Caco-2 (cell line): ENCODE measurements at regions not wholly inside any gene's neighbourhood (a gene's known extent, or its start where the extent isn't known, plus 50 kb on each side); places are given as distances from the start of the nearest gene placed in this dataset.

Experiments used
- BruUV-seq: library from RNA; stranded (reverse); fragments of 400-500 nt; replicated peaks from 2 replicates; lab custom pipeline; 2021; lab: Mats Ljungman, UMichigan
- CTCF ChIA-PET: fragments of 300-600 bp; sonication (Branson Sonifier 250); formaldehyde crosslinking; loops from one replicate; lab custom pipeline; 2022; ENCODE audit warnings: antibody characterized with exemption; lab: Charles Lee
- POLR2A ChIA-PET: fragments of 300-600 bp; sonication (Branson Sonifier 250); formaldehyde crosslinking; loops from one replicate; lab custom pipeline; 2022; ENCODE audit warnings: antibody characterized with exemption; lab: Charles Lee
- DNase-seq, 2 experiments: peaks; one replicate each; pipeline versions ENCODE4 v3.0.0 to v3.0.0-alpha.2; 2020 to 2022
- H3K27me3 ChIP-seq: replicated peaks from 2 replicates; pipeline ENCODE4 v1.6.0; 2011; ENCODE audit warnings: low read length; ENCODE audit not compliant: control insufficient read depth, insufficient read depth
- H3K36me3 ChIP-seq: 2 replicates; pipeline ENCODE4 v1.5.1; 2011; ENCODE audit warnings: low read length; ENCODE audit not compliant: control insufficient read depth, insufficient read depth
- H3K4me1 ChIP-seq: fragments of 250-450 bp; sonication (Bioruptor Pico); 2 replicates; pipeline ENCODE4 v1.5.1; 2020; ENCODE audit warnings: mild to moderate bottlenecking
- H3K4me3 ChIP-seq: 2 replicates; pipeline ENCODE4 v1.5.1; 2011; ENCODE audit warnings: low read depth, mild to moderate bottlenecking, control low read depth, low read length
- H3K9me3 ChIP-seq: fragments of 250-450 bp; sonication (Bioruptor Pico); 2 replicates; pipeline ENCODE4 v1.5.1; 2020; ENCODE audit warnings: mild to moderate bottlenecking, moderate library complexity
- H3K27ac Mint-ChIP-seq: one replicate; pipeline ENCODE4 v1.8.0; 2022; ENCODE audit warnings: mixed read lengths; ENCODE audit not compliant: unreplicated experiment
- H3K27me3 Mint-ChIP-seq: one replicate; pipeline ENCODE4 v1.8.0; 2022; ENCODE audit warnings: mixed read lengths; ENCODE audit not compliant: insufficient read depth, unreplicated experiment
- H3K36me3 Mint-ChIP-seq: one replicate; pipeline ENCODE4 v1.8.0; 2022; ENCODE audit warnings: mild to moderate bottlenecking, mixed read lengths; ENCODE audit not compliant: insufficient read depth, unreplicated experiment
- H3K4me1 Mint-ChIP-seq: one replicate; pipeline ENCODE4 v1.8.0; 2022; ENCODE audit warnings: low read depth, mixed read lengths; ENCODE audit not compliant: unreplicated experiment
- H3K4me3 Mint-ChIP-seq: one replicate; pipeline ENCODE4 v1.8.0; 2022; ENCODE audit warnings: mild to moderate bottlenecking, moderate library complexity, mixed read lengths; ENCODE audit not compliant: unreplicated experiment
- H3K9me3 Mint-ChIP-seq: one replicate; pipeline ENCODE4 v1.8.0; 2022; ENCODE audit warnings: mixed read lengths; ENCODE audit not compliant: unreplicated experiment
- intact Hi-C: fragments of 100-400 bp; cut with micrococcal nuclease; formaldehyde crosslinking; loops from one replicate; pipeline ENCODE4 v1.10.0; 2022; ENCODE audit not compliant: unreplicated experiment
- TF ChIP-seq, protein P1 (sequence below), 2 experiments: fragments of 200-600 bp in 1 of 2; IDR thresholded peaks; 1 replicate in 1 of 2; 2 replicates in 1 of 2; pipeline versions ENCODE4 v1.5.1 to v1.8.0; 2011 to 2022; ENCODE audit warnings: antibody characterized with exemption in 1 of 2, control low read depth in 1 of 2, inconsistent platforms in 1 of 2, low read depth in 1 of 2, low read length in 1 of 2, mild to moderate bottlenecking in 1 of 2, moderate library complexity in 1 of 2; ENCODE audit not compliant: insufficient read depth in 1 of 2, severe bottlenecking in 1 of 2, unreplicated experiment in 1 of 2

DNA sequence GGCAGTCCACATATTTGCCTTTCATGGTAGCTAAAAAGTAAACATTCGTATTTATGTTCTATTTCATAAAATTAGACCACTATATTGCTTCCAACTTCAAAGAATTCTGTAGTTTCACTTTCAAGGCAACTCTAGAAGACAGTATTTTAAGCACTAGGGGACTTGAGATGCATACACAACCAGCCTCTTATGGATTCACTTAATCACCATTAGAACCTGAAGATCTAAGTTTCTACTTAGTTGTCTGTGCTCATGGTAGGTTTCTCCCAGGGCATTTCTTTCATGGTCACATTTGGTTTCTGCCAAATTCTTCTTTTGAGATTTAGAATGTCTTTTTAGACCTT, 209.9 kb upstream of the HCCS start:
- ChIA-PET POLR2A (no interaction called here), CTCF (no interaction called here)
- H3K27ac Mint-ChIP-seq: peak overlapping the region; percentile 59
- no peak overlapping the region for H3K4me3 Mint-ChIP-seq
- DNase-seq: no peak
- no peak overlapping the region for H3K4me3 ChIP-seq
- TF ChIP-seq, protein P1, sequence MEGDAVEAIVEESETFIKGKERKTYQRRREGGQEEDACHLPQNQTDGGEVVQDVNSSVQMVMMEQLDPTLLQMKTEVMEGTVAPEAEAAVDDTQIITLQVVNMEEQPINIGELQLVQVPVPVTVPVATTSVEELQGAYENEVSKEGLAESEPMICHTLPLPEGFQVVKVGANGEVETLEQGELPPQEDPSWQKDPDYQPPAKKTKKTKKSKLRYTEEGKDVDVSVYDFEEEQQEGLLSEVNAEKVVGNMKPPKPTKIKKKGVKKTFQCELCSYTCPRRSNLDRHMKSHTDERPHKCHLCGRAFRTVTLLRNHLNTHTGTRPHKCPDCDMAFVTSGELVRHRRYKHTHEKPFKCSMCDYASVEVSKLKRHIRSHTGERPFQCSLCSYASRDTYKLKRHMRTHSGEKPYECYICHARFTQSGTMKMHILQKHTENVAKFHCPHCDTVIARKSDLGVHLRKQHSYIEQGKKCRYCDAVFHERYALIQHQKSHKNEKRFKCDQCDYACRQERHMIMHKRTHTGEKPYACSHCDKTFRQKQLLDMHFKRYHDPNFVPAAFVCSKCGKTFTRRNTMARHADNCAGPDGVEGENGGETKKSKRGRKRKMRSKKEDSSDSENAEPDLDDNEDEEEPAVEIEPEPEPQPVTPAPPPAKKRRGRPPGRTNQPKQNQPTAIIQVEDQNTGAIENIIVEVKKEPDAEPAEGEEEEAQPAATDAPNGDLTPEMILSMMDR (IDR thresholded peaks at IDR 0.05; ENCODE audit: insufficient read depth in 1 of 2, low read depth in 1 of 2, low read length in 1 of 2, severe bottlenecking in 1 of 2, unreplicated experiment in 1 of 2): no peak
- H3K4me1 Mint-ChIP-seq: peaks cover 11% of the 10 kb centered on the region
- H3K9me3 ChIP-seq: no peaks in the 10 kb centered on the region
- H3K4me1 ChIP-seq: peaks cover 20% of the 10 kb centered on the region
- no peaks in the 10 kb centered on the region for H3K27me3 ChIP-seq
- intact Hi-C loops: loop anchor here (2.0 to 10.0 kb wide), 4 partner anchors 38 to 154 kb away; no protein-coding TSS in a partner anchor
- H3K36me3 ChIP-seq: no peaks in the 10 kb centered on the region
- H3K36me3 Mint-ChIP-seq: no peaks in the 10 kb centered on the region
- no TSS peak for BruUV-seq
- H3K27me3 Mint-ChIP-seq: no peaks in the 10 kb centered on the region
- H3K9me3 Mint-ChIP-seq: peaks cover 29% of the 10 kb centered on the region

DNA sequence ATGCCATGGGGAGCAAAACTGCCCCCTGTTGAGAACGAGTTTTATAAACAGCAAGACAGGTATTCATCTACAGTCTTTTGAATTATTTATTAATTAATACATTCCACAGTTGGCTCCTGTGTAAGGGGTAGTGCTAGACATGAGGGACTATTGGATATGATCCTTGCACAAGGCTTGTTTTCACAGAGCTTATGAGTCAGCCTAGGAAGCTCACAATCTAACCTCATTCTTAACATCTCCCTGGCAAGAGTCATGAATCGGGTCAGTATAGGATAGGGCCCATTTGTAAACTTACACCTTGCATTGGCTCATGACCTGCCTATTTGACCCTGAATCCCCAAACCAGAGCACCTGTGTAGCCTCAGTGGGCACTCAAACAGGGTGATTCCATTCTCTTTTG, 209.1 kb upstream of the HCCS start:
- no peaks in the 10 kb centered on the region for H3K27me3 ChIP-seq
- H3K36me3 ChIP-seq: no peaks in the 10 kb centered on the region
- no peaks in the 10 kb centered on the region for H3K9me3 ChIP-seq
- Mint-ChIP-seq H3K36me3 (no peaks in the 10 kb centered on the region), H3K4me1 (peaks cover 11% of the 10 kb centered on the region), H3K4me3 (no peak overlapping the region), H3K27me3 (no peaks in the 10 kb centered on the region), H3K9me3 (peaks cover 29% of the 10 kb centered on the region), H3K27ac (peak overlapping the region; percentile 16)
- no TSS peak for BruUV-seq
- H3K4me1 ChIP-seq: peaks cover 20% of the 10 kb centered on the region
- CTCF ChIA-PET: no interaction called here
- POLR2A ChIA-PET: no interaction called here
- TF ChIP-seq, protein P1 (IDR thresholded peaks at IDR 0.05; ENCODE audit: insufficient read depth in 1 of 2, low read depth in 1 of 2, low read length in 1 of 2, severe bottlenecking in 1 of 2, unreplicated experiment in 1 of 2): no peak
- intact Hi-C loops: loop anchor here (10.0 kb wide), 1 partner anchor 153 kb away; no protein-coding TSS in a partner anchor
- no peak overlapping the region for H3K4me3 ChIP-seq
- DNase-seq: no peak

DNA sequence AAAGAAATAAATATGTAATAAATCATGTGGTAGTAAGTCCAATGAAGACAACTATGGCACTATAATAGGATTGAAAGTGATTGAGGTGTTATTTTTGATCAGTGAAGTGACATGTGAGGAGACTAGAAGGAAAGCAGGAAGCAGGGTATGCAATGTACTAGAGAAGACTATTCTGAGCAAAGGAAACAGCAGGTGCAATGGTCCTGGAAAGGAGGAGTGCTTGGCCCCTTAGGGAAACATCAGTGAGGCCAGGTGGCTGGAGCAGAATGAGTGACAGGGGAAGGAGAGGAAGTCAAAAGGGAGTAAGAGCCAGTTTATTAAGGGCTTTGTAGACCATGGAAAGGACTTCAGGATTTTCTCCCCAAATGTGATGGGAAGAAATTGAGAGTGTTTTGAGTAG, 207.6 kb upstream of the HCCS start:
- Mint-ChIP-seq H3K9me3 (peaks cover 29% of the 10 kb centered on the region), H3K27me3 (no peaks in the 10 kb centered on the region), H3K36me3 (no peaks in the 10 kb centered on the region), H3K4me1 (peaks cover 11% of the 10 kb centered on the region), H3K4me3 (no peak overlapping the region), H3K27ac (no peak overlapping the region)
- BruUV-seq: no TSS peak
- Histone ChIP-seq H3K4me3 (no peak overlapping the region), H3K4me1 (peaks cover 20% of the 10 kb centered on the region), H3K36me3 (no peaks in the 10 kb centered on the region), H3K9me3 (no peaks in the 10 kb centered on the region), H3K27me3 (no peaks in the 10 kb centered on the region)
- TF ChIP-seq, protein P1 (IDR thresholded peaks at IDR 0.05; ENCODE audit: insufficient read depth in 1 of 2, low read depth in 1 of 2, low read length in 1 of 2, severe bottlenecking in 1 of 2, unreplicated experiment in 1 of 2): no peak
- intact Hi-C loops: loop anchor here (10.0 kb wide), 1 partner anchor 151 kb away; no protein-coding TSS in a partner anchor
- POLR2A ChIA-PET: no interaction called here
- CTCF ChIA-PET: no interaction called here
- DNase-seq: no peak
